HG03039 (cell line): ENCODE measurements at regions not wholly inside any gene's neighbourhood (a gene's known extent, or its start where the extent isn't known, plus 50 kb on each side); places are given as distances from the start of the nearest gene placed in this dataset.
"Not testable (repeated sequence)": the region's sequence is repeated elsewhere in the genome, so short reads cannot be mapped to it uniquely, and the experiment has no call there.

ENCODE experiments used
- ATAC-seq: cut with Tn5 transposase; IDR thresholded peaks from one replicate; pipeline ENCODE4 v1.9.1; 2021; ENCODE audit warnings: mild to moderate bottlenecking, moderate library complexity; ENCODE audit not compliant: unreplicated experiment

DNA sequence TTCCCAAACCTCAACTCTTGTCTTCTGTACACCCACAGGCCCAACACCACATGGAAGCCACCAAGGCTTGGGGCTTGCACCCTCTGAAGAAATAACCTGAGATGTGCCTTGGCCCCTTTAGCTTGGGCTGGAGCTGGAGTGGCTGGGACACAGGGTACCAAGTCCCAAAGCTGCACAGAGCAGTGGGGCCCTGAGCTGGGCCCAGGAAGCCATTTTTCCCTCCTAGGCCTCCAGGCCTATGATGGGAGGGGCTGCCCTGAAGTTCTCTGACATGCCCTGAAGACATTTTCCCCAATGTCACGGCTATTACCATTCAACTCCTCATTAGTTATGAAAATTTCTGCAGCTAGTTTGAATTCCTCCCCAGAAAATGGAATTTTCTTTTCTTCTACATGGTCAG, 163.2 kb upstream of the ARID1B start:
- ATAC-seq, result no peak

DNA sequence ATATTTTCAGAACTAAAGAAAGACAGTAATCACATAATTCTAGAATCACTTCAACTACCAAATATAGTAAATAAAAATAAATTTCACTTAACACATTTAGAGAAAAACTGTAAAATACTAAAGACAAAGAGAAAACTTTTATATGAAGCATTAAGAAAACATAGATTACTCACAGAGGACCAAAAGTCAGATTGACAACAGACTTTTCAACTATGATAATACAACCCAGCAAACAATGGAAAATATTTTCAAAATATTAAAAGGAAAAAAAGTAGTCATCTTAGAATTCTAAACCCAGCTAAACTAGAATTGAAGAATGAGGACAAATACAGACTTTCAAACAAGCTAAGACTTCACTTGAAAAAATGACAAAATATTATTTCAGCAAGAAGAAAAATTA, 164.8 kb upstream of the ARID1B start:
- ATAC-seq, result no peak

DNA sequence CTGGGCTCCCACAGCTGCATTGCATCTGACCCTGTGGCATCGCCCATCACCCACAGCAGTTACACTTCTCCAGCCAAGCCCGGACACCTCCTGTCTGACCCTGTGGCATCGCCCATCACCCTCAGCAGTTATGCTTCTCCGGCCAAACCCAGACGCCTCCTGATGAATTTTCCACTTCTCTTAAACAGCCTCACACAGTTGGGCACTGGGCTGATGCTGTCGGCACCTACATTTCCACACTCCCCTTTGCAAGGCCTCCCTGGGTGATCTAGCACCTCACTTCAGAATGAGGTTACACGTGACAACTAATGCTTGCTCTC, 175.2 kb upstream of the ARID1B start:
- no peak for ATAC-seq

DNA sequence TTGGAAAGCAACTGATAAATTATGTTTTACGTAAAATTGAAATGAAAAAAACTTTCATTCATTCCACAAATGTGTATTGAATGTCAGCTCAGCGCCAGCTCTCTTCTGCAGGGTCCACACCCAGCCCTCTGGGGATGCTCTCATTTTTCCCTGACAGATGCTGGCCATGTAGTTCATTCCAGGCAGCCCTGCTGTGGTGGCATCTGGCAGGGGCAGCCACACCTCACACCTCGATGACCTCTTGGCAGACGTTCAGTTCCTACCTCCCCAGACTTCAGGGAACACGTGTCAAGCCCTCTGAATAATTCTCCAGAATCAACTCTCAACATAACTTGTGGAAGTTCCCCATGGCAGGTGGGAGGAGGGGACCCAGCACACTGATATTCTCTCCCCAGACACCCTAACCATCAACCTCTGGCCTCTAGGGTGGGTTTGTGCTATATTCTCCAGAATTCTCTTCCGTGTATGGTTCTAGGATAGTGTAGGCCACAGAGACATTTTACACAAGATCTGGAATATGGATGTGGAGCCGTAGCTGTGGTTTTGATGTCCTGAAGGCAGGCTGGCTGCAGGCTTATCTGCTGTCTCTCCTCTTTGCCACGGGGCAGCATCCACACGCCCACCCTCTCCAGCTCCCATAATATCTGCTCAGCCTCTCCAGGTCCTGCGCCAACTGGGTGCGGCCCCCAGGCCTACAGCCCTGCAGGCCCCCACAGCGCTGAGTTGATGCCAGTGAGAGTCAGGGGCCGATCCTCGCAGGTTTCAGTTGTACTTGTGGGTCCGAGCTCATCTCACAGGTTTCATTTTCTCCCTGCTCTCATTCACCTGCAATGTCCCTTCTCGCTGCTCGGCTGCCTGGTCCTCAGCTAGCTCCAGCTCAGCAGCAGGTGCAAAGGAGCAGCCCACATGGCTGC, 175.8 kb upstream of the ARID1B start:
- no peak for ATAC-seq

DNA sequence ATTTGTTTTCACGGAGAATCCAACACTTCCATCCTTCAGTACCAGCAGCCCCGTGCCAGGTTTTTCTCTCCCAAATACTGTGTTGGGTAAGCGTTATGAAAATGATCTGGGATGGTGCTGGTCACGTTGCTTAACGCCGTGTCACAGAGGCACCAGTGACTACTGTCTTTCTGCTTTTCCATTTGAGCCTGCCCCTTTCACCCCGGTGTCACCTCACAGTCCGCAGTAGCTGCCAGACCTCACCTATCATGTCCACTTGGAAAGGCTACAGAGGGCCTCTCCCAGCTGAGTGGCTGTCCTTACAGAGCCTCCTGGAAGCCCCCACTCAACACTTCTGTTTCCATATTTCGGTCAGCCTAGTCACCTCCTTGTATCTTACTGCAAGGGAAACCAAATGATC, 176.5 kb upstream of the ARID1B start:
- no peak for ATAC-seq

DNA sequence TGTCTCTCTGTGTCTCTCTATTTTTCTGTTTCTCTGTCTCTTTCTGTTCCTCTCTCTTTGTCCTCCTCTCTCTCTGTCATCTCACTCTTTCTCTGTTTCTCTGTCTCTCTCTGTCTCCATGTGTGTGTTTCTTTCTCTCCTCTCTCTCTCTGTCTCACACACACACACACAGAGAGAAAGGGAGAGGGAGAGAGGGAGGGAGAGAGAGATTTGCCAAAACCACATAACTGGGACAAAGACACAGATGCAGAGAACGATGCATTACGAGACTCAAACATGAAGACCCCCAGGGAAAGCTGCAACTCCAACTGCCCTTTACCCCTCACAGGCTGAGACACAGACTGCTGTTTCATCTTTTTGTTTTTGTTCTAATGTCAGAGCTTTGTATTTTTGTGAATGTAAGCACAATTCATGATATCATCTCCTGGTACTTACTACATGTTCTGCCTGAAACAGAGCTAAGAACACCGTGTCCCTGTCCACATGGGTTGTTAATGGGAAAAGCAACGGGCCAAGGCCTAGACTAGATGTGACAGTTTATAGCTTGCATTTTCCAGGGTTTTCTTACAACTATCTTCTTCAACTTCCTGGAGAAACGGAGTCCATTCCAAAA, 177.1 kb upstream of the ARID1B start:
- ATAC-seq, result no peak

DNA sequence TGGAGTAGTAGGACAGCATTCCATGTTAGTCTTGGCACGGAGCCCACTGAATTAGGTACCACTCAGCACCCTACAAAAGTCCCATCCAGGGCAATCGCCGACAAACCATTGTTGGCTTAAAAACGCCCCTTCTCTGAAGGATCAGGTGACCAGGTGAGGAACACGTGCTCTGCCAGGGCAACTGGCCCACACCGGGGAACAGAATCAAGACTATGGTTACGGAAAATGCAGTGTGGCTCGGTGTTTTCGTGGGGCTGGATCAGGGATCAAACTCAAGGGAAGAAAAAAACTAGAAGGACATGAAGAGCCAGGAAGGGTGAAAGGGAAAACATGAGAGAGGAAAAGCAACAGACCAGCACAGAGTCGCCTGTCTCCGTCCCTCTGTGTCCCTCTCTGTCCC, 177.8 kb upstream of the ARID1B start:
- no peak for ATAC-seq

DNA sequence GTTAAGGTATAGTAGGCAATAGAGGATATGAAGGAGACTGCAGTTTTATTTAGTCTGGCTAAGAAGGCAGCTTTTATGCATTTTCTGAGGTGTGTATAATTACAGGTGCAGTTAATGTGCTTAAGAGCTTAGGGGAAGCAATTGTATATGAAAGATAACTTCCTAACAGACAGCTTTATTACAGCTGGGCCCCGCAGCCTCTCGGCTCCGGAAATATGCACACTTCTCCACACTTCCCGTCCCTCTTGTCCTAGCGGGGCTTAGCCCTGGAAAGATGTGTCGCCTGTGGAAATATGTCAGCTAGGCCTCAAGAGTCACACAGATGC, 178.4 kb upstream of the ARID1B start:
- no peak for ATAC-seq

DNA sequence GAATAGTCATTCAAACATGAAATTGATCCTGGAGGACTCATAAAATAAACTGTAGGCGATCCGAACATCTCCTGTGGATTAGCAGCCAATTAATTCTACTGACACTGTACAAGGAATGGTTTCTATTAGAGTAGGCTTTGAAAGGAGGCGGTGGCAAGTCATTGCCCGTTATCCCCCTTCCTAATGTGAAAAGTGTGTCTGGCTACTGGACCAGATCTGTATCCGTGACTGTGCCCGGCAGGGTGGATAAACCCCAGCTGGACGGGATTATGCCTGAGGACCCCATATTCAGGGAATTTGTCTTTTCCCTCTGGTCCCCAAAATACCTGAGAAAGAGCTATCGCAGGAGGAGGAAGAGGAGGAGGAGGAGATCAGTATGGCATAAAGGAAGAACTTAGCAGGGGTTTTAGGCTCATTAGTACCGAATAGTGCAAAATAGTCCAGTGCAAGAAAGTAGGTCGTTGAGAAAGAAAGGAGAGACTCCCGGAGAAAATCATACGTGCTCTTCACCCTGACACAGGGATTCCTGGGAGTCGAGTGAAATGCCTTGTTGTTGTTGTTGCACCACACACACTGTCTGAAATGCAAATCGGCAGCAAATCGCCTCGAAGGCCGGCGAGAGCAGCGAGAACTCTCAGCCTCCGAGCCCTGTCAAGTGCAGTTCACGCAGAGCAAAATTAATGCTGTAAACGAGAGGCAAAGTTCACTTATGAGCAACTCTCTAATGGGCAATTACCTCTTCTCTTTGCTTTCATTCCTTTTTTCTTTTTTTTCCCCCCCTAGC, 178.9 kb upstream of the ARID1B start:
- no peak for ATAC-seq

DNA sequence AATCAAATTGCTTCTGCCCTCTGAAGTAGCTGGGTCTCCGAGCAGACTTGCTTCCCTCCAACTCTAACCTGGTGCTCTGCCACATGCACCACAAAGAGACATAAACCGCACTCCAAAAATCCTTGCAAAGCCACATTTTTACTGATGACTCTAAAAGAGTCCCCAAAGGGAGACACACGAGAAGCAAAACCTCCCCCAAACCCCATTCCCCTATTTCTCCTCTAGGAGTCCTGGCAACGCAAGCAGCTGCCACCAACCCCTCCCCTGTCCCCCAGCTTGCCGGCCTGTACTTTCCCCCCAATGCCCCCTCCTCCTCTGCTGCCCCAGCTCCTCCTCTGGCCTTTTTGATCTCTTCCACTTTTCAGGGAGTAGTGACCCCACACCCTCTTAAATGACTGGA, 180.1 kb upstream of the ARID1B start:
- no peak for ATAC-seq

DNA sequence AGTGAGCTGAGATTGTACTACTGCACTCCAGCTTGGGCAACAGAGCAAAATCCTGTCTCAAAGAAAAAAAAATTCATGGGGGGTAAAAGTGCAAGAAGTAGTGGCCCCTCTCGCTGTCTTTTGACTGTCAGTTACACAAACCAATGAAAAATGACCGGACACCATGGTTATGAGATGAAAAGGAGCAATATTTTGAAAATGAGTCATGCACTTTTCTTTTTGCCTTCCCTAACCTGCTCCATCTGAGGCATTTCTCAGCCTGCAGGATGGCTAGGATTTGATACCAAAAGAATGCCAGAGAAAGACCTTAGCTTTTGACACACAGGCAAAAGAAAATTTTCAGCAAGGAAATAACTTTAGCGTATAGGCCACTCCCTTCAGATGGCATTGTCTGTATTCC, 181.7 kb upstream of the ARID1B start:
- ATAC-seq, result no peak

DNA sequence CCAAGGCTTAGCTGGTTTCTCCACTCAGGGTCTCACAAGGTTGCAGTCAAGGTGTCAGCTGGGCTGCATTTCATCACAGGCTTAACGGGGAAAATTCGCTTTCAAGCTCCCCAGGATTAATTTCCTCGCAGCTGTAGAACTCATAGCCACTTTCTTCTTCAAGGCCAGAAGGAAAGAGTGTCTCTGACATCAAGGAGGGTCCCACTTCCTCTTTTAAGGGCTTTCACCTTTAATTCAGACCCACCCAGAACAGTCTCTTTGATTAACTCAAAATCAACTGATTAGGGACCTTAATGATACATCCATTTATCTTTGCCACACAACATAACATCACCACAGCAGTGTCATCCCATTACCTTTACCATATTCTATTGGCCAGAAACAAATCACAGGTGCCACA, 183.3 kb upstream of the ARID1B start:
- ATAC-seq, result no peak

DNA sequence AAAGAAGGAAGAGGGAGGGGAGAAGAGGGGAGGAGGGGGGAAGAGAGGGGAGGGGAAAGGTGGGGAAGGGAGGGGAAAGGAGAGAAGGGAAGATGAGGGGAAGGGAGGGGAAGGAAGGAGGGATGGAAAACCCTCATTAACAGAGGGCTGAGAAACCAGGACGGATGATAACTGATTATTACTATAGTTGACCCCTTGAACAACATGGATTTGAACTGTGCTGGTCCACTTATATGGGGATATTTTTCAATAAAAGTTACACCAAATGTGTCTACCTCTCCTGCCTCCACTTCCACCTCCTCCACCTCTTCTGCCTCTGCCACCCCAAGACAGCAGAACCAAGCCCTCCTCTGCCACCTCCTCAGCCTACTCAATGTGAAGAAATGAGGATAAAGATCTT, 184.1 kb upstream of the ARID1B start:
- no peak for ATAC-seq

DNA sequence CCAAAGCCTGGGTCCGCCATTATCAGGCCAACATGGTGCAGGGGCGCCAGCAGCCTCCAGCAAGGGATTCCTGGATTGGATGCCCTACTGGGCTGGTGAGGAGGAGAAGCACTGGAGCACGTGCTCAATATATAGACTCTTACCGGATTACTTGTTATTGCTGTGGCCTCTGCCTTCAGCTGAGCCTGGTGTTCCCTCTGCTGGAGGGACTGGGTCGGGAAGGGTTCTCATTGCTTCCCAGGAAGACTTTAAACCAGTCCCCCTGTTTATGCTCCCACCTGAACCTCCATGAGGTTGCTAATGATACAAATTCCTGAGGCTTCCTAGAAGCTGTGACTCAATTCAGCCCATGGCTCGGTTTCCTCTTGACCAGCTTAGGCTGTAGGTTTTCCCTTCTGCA, 186.7 kb upstream of the ARID1B start:
- no peak for ATAC-seq

DNA sequence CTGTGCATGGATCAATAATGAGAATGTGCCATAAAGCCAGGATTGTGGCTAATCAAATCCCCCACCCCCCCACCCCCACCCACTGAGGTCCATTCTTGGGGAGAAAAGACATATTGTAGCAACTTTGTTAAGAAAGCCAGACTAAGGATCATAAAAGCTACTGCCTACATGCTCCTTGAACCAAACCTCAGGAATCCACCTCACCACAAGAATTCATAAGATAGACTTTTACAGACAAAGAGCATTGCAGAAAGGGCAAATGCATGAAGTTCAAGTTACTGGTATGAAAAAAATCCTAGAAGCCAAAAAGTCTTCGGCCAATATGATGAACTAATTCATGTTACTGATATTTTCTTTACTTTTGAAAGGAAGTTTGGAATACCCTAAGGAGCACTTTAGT, 187.9 kb upstream of the ARID1B start:
- no peak for ATAC-seq

DNA sequence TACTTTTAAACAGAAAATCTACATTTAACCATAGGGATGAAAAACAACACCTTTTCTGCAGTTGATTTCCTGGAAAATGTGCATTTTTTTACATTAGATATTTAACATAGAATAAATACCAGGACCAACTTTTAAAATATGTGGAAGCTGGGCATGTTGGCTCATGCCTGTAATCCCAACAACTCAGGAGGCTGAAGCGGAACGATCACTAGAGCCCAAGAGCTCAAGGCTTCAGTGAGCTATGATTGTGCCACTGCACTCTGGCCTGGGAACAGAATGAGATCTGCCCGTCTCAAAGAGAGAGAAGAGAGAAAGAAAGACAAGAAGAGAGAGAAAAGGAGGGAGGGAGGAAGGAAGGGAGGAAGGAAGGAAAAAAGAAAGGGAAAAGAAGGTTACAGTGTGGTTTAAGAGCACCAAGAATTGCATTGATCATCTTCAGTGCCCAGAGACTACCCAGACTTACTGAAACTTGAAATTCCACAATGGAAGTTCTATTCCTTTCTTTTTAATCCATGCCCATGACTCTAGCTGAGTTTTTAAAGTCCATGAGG, 189.4 kb upstream of the ARID1B start:
- no peak for ATAC-seq

DNA sequence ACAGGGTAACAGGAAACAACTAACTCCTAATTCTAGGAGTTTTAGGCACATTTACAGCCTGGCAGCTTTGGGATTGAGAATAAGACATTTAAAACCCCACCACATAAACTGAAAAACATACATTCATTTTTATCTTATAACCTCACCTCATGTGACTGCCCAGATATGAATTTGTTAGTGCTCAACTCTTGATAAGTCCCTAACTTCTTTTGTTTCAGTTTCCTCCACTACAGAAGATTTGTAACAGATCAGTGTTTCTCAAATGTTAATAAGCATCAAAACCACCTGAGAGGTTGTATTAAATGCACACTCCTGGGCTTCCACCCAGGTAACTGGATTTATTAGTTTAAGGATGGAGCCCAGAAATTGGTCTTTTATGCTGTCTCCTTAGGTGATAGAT, 190.1 kb upstream of the ARID1B start:
- ATAC-seq, result no peak

DNA sequence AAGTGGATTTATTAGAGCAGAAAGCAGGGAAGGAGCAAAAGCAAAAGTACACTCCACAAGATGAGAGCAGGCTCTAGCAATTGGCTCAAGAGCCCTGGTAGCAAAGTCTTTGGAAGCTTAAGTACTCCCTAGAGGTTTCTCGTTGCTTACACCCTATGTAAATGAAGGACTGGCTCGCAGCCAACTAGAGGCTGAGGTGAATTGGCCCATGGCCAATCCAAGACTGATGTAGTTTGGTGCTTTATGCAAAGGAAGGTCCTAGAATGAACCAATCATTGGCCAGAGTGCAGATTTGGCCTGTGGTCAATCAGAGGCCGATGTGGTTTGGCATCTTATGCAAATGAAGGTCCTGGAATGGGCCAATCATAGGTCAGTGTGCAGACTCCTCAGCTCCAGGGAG, 191.3 kb upstream of the ARID1B start:
- ATAC-seq, result no peak

DNA sequence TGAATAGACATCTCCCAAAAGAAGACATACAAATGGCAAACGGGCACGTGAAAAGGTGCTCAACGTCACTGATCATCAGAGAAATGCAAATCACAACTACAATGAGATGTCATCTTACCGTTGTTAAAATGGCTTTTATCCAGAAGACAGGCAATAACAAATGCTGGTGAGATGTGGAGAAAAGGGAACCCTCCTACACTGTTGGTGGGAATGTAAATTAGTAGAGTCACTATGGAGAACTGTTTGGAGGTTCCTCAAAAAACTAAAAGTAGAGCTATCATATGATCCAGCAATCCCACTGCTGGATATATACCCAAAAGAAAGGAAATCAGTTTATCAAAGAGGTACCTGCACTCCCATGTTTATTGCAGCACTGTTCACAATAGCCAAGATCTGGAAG, 193.1 kb upstream of the ARID1B start:
- not testable (repeated sequence) for ATAC-seq

DNA sequence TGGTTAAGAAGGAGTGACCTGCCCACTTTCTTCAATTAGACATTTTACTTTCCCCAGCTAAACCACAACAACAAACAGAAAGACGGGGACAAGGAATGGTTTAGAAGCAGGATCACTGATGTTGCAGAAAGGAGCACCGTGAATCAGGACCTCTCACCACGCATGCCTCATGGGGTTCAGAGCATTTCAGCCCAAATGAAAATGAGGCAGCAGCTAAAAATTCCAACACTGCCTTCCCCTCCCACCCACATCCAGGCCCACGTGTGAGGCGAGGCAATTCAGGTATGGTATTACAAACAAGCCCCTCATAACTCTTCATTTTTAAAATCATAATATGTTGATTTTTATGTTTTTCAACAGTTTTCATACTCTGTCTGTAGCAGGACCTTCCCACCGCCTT, 194.1 kb upstream of the ARID1B start:
- no peak for ATAC-seq

DNA sequence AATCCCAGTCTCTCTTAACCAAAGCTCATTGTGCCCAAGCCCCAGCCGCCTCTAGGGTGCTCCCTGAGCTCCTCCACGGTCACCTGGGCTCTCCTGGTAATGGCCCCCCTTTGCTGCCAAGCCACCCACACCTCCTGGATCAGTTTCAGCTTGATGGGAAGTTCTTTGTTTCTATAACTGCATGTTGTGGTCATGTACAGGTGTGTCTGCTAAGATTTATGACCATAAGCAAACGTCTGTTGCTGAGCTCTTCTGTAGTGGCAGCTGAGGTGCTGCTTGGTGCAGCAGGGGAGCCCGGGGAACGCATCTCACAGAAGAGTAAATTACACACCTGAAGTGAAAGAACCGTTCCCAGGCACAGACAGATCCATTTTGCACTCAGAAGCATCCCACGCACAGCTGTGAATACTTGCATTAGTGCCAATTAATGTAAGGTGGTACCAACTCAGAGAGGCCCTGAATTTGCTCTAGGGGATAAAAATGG, 194.6 kb upstream of the ARID1B start:
- ATAC-seq, result no peak

DNA sequence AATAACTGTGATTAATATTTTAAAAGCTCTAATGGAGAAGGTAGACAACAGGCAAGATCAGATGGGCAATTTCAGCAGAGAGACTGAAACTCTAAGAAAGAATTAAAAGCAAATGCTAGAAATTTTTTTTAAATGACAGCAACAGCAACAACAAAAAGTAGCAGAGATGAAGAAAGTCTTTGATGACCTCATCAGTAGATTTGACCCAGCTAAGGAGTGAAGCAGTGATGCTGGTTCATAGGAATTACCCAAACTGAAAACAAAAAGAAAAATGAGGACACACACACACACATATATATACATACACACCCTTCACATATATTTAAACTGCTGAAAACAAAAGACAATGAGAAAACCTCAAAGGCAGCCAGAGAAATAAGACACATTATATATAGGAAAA, 197.6 kb upstream of the ARID1B start:
- no peak for ATAC-seq
